HL-60 (cell line): ENCODE measurements at regions not wholly inside any gene's neighbourhood (a gene's known extent, or its start where the extent isn't known, plus 50 kb on each side); places are given as distances from the start of the nearest gene placed in this dataset.

ENCODE experiments used
- DNase-seq, 2 experiments: peaks; one replicate each; pipeline ENCODE4 v3.0.0-alpha.2; 2010 to 2020; ENCODE audit warnings: low read depth in 1 of 2, low spot score in 1 of 2
- H3K27ac ChIP-seq: fragments of 250-450 bp; sonication (Bioruptor Pico); replicated peaks from 2 replicates; pipeline ENCODE4 v1.5.1; 2020; ENCODE audit warnings: mild to moderate bottlenecking, moderate library complexity
- H3K27me3 ChIP-seq: fragments of 250-450 bp; sonication (Bioruptor Pico); 2 replicates; pipeline ENCODE4 v1.5.1; 2021; ENCODE audit warnings: mild to moderate bottlenecking, moderate library complexity; ENCODE audit not compliant: insufficient read depth, poor library complexity, severe bottlenecking
- H3K4me3 ChIP-seq: replicated peaks from 2 replicates; pipeline ENCODE4 v1.5.1; 2011; ENCODE audit warnings: mild to moderate bottlenecking, control low read depth, low read length; ENCODE audit not compliant: insufficient read depth
- GABPA ChIP-seq: IDR thresholded peaks from 2 replicates; pipeline ENCODE4 v1.6.1; 2012; ENCODE audit warnings: low read depth
- POLR2AphosphoS5 ChIP-seq: IDR thresholded peaks from 2 replicates; pipeline ENCODE4 v1.6.1; 2012; ENCODE audit warnings: low read depth
- SPI1 ChIP-seq: IDR thresholded peaks from 2 replicates; pipeline ENCODE4 v1.6.1; 2012; ENCODE audit warnings: low read depth, mild to moderate bottlenecking, borderline replicate concordance
- TF ChIP-seq, protein P1 (sequence below): IDR thresholded peaks from 2 replicates; pipeline ENCODE4 v1.6.1; 2012; ENCODE audit warnings: low read depth; ENCODE audit not compliant: insufficient replicate concordance
- TF ChIP-seq, protein P2 (sequence below): IDR thresholded peaks from one replicate; pipeline ENCODE4 v1.5.1; 2011; ENCODE audit warnings: low read length, control low read depth, inconsistent platforms; ENCODE audit not compliant: insufficient read depth

DNA sequence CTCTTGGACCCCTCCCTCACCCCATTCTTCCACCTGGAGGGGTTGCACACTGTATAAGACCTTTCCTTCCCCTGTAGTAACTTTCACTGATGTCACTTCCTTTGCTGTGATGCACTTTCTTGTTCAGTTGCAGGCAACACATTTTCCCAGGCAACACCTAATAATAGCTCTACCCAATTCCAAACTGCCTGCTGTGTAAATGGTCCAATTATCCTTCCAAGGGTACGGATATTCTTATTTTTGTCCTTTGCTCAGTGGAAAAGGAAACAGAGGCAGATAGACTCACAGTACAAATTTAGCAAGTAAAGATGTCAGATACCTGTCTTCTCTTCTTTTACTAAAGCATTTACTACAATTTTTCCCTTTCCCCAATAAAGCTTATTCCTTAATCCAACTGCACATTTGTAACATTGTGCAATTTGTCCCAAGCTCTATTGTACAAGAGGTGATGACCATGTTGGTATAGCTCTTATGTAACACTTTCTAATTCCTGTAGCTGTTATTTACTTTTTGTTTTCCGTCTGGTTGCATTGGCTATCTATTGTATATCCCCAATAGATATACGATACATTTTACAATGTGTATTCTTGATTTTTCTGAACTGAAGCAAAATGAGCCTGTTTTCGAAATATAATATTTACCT lies 69.1 kb upstream of the NPFFR2 start:
- TF ChIP-seq SPI1, result no peak
- TF ChIP-seq, protein P1, sequence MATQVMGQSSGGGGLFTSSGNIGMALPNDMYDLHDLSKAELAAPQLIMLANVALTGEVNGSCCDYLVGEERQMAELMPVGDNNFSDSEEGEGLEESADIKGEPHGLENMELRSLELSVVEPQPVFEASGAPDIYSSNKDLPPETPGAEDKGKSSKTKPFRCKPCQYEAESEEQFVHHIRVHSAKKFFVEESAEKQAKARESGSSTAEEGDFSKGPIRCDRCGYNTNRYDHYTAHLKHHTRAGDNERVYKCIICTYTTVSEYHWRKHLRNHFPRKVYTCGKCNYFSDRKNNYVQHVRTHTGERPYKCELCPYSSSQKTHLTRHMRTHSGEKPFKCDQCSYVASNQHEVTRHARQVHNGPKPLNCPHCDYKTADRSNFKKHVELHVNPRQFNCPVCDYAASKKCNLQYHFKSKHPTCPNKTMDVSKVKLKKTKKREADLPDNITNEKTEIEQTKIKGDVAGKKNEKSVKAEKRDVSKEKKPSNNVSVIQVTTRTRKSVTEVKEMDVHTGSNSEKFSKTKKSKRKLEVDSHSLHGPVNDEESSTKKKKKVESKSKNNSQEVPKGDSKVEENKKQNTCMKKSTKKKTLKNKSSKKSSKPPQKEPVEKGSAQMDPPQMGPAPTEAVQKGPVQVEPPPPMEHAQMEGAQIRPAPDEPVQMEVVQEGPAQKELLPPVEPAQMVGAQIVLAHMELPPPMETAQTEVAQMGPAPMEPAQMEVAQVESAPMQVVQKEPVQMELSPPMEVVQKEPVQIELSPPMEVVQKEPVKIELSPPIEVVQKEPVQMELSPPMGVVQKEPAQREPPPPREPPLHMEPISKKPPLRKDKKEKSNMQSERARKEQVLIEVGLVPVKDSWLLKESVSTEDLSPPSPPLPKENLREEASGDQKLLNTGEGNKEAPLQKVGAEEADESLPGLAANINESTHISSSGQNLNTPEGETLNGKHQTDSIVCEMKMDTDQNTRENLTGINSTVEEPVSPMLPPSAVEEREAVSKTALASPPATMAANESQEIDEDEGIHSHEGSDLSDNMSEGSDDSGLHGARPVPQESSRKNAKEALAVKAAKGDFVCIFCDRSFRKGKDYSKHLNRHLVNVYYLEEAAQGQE, result no peak
- no peak for TF ChIP-seq GABPA
- TF ChIP-seq, protein P2, sequence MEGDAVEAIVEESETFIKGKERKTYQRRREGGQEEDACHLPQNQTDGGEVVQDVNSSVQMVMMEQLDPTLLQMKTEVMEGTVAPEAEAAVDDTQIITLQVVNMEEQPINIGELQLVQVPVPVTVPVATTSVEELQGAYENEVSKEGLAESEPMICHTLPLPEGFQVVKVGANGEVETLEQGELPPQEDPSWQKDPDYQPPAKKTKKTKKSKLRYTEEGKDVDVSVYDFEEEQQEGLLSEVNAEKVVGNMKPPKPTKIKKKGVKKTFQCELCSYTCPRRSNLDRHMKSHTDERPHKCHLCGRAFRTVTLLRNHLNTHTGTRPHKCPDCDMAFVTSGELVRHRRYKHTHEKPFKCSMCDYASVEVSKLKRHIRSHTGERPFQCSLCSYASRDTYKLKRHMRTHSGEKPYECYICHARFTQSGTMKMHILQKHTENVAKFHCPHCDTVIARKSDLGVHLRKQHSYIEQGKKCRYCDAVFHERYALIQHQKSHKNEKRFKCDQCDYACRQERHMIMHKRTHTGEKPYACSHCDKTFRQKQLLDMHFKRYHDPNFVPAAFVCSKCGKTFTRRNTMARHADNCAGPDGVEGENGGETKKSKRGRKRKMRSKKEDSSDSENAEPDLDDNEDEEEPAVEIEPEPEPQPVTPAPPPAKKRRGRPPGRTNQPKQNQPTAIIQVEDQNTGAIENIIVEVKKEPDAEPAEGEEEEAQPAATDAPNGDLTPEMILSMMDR, result no peak
- TF ChIP-seq POLR2AphosphoS5, result no peak
- no peak overlapping the region for H3K4me3 ChIP-seq

DNA sequence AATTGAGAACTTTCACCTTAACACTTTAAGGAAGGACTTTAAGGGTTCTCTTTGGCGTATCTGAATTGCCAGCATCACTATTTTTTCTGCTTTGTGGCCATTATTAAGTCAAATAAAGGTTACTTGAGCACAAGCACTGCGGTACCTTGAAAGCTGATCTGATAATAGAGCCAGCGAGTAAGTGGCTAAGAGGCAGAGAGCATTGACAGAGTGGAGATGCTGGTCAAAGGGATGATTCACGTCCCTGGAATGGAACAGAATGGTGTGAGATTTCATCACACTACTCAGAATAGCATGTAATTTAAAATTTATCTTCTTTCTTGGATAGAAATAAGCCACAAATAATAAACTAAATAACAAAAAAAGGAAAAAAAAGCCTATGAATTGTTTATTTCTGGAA lies 57.1 kb upstream of the NPFFR2 start:
- no peaks in the 10 kb centered on the region for H3K27me3 ChIP-seq
- no peak for DNase-seq
- TF ChIP-seq, protein P1, result no peak
- TF ChIP-seq GABPA, result no peak
- no peak for TF ChIP-seq SPI1
- TF ChIP-seq, protein P2, result no peak
- TF ChIP-seq POLR2AphosphoS5, result no peak

More for the DNA sequence above, 69.1 kb upstream of the NPFFR2 start:
- Histone ChIP-seq H3K27me3 (no peaks in the 10 kb centered on the region), H3K27ac (no peak overlapping the region)
- no peak for DNase-seq

DNA sequence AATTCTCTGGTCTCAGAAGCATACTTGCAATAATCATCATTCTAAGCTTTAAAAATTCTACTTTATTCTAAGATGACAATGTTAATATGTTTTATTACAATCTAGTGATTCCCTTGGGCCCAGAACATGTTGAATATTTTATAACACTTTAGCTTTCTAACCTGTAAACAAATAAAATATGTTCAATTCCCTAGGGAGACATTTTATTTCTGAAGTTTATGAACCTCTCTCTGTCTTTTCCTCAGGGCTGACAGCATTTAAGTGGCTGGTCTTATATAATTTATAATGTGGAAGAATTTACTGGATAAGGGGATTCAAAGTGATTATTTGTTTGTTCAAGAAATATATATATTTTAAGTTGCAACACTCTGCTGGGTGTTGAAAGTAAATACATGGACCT lies 55.3 kb upstream of the NPFFR2 start:
- Histone ChIP-seq H3K27ac (no peak overlapping the region), H3K4me3 (no peak overlapping the region), H3K27me3 (no peaks in the 10 kb centered on the region)
- no peak for TF ChIP-seq GABPA
- no peak for TF ChIP-seq POLR2AphosphoS5
- TF ChIP-seq, protein P1, result no peak
- TF ChIP-seq, protein P2, result no peak
- no peak for TF ChIP-seq SPI1
- DNase-seq, result no peak

More for the DNA sequence above, 57.1 kb upstream of the NPFFR2 start:
- Histone ChIP-seq H3K4me3 (no peak overlapping the region), H3K27ac (no peak overlapping the region)
